ENCODE measurements at regions not wholly inside any gene's neighbourhood (a gene's known extent, or its start where the extent isn't known, plus 50 kb on each side); places are given as distances from the start of the nearest gene placed in this dataset.

GRCh38 chr10:8183241-8183704 is 128.8 kb downstream of the GATA3 start (continued):
- TF ChIP-seq TBL1XR1 (IDR thresholded peaks at IDR 0.05; ENCODE audit: low read depth, low read length) (no peak), GABPA (IDR thresholded peaks at IDR 0.05; ENCODE audit: low read depth) (no peak), HDAC2 (IDR thresholded peaks at IDR 0.05) (no peak), CBFB (IDR thresholded peaks at IDR 0.05; ENCODE audit: low read depth) (no peak), RCOR1 (conservative IDR thresholded peaks at IDR 0.05; ENCODE audit: low read depth, low read length) (no peak), SUZ12 (IDR thresholded peaks at IDR 0.05; ENCODE audit: unreplicated experiment) (no peak), NFYB (IDR thresholded peaks at IDR 0.05; ENCODE audit: insufficient read depth, low read depth, low read length) (0 out of 2 replicates have a peak, but pooled peaks have one; percentile 5), RELA (IDR thresholded peaks at IDR 0.05; ENCODE audit: borderline replicate concordance, partially characterized antibody) (no peak), PRDM15 (CRISPR knock-in tag; IDR thresholded peaks at IDR 0.05) (no peak), E4F1 (IDR thresholded peaks at IDR 0.05; ENCODE audit: borderline replicate concordance, partially characterized antibody) (no peak), GATAD2B (conservative IDR thresholded peaks at IDR 0.05; ENCODE audit: low read depth) (no peak), SUPT20H (IDR thresholded peaks at IDR 0.05; ENCODE audit: borderline replicate concordance, control insufficient read depth, low read depth, low read length) (no peak), CREB1 (IDR thresholded peaks at IDR 0.05; ENCODE audit: low read depth) (no peak)
